HPDE6-E6E7 (cell line): ENCODE measurements at regions not wholly inside any gene's neighbourhood (a gene's known extent, or its start where the extent isn't known, plus 50 kb on each side); places are given as distances from the start of the nearest gene placed in this dataset.

Experiments
- DNase-seq: peaks from one replicate; pipeline ENCODE4 v3.0.0; 2011; ENCODE audit warnings: missing footprints; ENCODE audit errors: extremely low spot score

DNA sequence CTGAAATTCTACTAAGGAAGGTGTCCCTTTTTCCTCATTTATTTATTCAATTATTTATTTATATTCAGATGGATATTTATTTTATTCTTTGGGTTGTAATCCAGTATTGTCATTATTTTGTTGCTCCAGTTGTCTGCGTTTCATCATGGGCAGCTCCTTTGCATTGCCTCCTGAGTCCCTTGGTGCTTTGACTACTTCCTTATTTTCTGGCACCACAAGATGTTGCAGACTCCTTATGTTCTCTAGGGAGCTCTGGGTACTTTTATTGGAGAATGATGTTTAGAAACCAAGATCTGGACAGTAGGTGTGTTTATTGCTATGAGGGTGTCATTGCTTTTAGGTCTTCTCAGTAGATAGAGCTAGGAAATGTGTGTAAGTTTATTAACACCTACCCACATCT lies 59.9 kb upstream of the ERRFI1 start:
- DNase-seq: no peak

DNA sequence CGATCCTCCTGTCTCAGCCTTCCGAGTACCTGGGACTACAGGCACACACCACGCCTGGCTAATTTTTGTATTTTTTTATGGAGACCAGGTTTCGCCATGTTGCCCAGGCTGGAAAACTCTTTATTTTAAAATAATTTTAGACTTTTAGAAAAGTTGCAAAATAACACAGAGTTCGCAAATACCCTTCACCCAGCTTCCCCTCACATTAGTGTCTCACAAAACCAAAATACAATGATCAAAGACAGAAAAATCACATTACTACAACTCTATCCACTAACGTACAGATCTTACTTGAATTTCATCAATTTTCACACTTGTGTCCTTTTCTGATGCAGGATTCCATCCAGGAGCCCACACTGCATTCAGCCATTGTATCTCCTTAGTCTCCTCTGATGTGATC lies 58.8 kb upstream of the ERRFI1 start:
- no peak for DNase-seq

DNA sequence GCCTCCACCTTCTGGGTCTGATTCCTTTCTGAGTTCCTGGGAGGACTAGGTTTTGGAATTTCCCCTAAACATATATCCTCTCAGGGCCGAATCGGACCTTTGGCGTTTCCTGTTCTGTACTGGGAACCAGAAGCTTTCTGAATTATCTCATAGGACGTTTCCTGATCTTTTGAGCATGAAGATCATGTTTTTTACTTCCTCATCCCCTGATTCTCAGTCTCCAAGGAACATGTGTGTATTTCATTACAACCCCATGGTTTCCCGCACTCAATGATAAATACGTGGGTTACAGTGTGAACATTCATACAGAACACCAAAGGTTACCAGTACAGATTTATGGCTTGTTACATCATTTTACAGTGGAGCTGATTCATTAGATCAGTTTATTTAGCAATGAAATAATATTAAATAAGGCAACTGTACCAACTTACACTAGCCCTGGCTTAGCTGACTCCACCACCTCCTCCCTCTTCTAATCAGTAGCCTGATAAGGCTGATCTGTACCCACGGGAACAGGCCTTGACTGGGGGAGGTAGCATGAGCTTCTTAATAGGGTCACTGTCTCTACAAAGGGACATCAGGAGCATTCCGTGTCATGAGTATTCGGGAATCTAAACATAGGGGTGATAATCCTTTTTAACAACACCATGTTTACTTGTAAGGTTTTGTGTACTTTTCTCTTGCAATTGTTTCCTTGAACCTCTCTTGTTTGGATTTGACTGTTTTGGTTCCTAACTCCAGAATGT lies 57.8 kb upstream of the ERRFI1 start:
- DNase-seq: no peak

DNA sequence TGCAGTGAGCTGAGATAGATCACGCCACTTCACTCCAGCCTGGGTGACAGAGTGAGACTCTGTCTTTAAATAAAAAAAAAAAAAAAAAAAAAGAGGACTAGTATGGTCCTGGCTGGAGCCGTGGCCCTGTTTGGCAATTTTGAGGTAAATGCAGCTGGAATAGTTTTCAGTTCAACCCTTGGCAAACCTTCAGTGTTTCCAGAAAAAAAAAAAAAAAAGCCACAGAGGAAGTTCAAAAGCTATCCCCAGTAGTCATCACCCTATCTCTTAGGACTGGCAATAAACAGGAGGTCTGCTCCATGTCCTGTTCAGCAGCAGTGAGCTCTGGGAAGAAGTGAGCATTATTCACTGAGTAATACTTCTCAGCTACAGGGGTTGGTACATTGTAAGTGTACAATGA lies 56.8 kb upstream of the ERRFI1 start:
- DNase-seq: no peak

DNA sequence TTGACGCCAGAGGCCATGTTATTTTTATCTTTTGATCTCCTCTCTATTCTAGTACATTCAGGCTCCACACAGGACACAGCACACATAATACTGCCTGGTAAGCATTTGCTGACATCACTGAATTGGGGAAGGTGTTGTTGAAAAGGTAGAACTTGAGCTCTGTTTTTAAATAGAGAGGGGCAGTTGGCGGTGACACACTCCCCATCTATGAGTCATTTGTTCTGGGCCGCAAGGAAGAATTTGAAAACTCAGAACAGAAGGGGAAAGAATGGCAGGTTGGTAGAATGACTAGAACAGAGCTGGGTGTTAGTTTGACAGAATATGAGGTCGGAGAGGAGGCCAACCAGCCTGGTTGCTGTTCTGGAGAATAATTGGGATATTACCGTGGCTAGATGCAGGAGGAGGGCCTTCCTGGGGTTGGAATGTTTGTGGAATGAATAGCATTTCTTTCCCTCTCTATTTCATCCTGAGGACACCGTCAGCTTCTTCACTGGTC lies 52.1 kb upstream of the ERRFI1 start:
- DNase-seq: no peak

DNA sequence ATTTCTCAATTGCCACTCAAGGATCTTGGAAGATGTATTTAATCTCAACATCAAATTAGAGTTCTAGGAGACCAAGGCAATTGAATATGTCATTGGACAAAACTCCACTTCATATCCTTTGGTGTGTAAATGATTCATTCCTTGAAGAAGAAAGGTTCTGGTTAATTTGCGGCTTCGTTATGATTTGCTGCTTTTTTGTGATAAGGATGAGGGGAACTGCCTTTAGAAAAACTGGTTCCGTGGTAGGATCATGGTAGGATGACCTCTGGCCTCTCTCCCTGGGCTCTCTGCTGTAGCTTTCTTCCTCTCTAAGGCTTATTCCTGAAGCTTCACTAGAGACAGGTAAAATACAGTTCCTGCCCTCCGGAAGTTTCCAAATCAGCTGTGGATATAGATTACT lies 51.5 kb upstream of the ERRFI1 start:
- DNase-seq: no peak

DNA sequence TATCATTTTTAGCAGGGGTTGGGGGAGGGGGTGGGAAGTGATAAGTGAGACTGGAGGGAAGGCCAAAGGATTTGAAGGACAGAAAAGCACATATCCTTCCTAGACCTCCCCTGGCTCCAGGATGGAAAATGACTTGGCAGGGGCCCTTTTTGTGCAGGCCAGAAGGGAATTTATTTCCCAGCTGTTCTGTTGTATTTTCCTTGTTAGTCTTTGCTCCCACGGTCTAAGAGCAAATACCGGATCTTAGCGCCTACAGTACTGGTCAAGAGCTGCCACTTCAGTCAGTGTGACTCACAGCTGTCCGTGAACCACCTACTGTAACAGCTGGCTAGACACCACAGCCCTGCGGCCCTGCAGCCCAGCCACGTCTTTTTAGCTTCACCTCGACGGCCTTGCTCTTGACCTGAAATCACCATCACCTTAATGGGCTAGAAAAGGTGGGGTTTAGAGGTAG lies 51.0 kb upstream of the ERRFI1 start:
- no peak for DNase-seq

DNA sequence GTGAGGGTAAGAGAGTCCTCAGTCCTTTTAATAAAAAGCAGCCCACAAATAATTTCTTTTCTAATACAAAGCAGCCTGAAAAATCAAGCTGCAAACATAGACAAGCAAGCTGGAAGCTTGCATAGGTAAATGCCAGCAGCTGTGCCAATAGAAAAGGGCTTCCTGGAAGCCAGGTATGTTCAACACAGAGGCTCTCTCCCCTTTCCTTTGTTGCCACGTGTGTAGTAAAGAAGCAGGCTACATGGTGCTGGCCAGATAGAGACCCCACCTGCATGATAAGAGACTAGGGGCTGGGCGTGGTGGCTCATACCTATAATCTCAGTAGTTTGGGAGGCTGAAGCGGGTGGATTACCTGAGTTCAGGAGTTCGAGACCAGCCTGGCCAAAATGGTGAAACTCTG lies 50.1 kb upstream of the ERRFI1 start:
- no peak for DNase-seq
